Panc1 (cell line): ENCODE measurements at regions not wholly inside any gene's neighbourhood (a gene's known extent, or its start where the extent isn't known, plus 50 kb on each side); places are given as distances from the start of the nearest gene placed in this dataset.

Experiments
- CTCF ChIP-seq: fragments of 450-650 bp; IDR thresholded peaks from 2 replicates; pipeline ENCODE4 v1.5.1; 2017; ENCODE audit warnings: mild to moderate bottlenecking
- POLR2AphosphoS5 ChIP-seq: IDR thresholded peaks from 2 replicates; pipeline ENCODE4 v1.6.1; 2012; ENCODE audit warnings: mild to moderate bottlenecking, low read depth, low read length, moderate library complexity

- TF ChIP-seq CTCF (no peak), POLR2AphosphoS5 (no peak)
Measured at GRCh38 chr12:30866256-30866655, 60.3 kb upstream of the TSPAN11 start.
